PC-9 (cell line): ENCODE measurements at regions not wholly inside any gene's neighbourhood (a gene's known extent, or its start where the extent isn't known, plus 50 kb on each side); places are given as distances from the start of the nearest gene placed in this dataset.

Experiments used
- BruUV-seq: library from RNA; stranded (reverse); fragments of 400-500 nt; replicated peaks from 2 replicates; lab custom pipeline; 2021; lab: Mats Ljungman, UMichigan
- CTCF ChIA-PET: fragments of 300-600 bp; sonication (Branson Sonifier 250); formaldehyde crosslinking; loops from one replicate; lab custom pipeline; 2022; ENCODE audit warnings: antibody characterized with exemption; lab: Charles Lee
- POLR2A ChIA-PET: fragments of 300-600 bp; sonication (Branson Sonifier 250); formaldehyde crosslinking; loops from one replicate; lab custom pipeline; 2022; ENCODE audit warnings: antibody characterized with exemption; ENCODE audit not compliant: unreplicated experiment; lab: Charles Lee
- DNase-seq, 2 experiments: peaks; one replicate each; pipeline versions ENCODE4 v3.0.0 to v3.0.0-alpha.2; 2015 to 2022; ENCODE audit warnings: mixed read lengths in 1 of 2
- H2AFZ ChIP-seq: fragments of 200-600 bp; sonication (generic); 2 replicates; pipeline ENCODE4 v1.8.1; 2017; ENCODE audit warnings: antibody characterized with exemption
- H3F3A ChIP-seq: fragments of 200-600 bp; sonication (generic); 2 replicates; pipeline ENCODE4 v1.8.1; 2017; ENCODE audit warnings: antibody characterized with exemption, mild to moderate bottlenecking, low read depth; ENCODE audit not compliant: insufficient read depth
- H3K27ac ChIP-seq: fragments of 200-600 bp; sonication (generic); 2 replicates; pipeline ENCODE4 v1.6.1; 2016; ENCODE audit warnings: mixed run types
- H3K27me3 ChIP-seq: fragments of 200-600 bp; sonication (generic); 2 replicates; pipeline ENCODE4 v1.6.1; 2016; ENCODE audit warnings: low read depth, mixed run types; ENCODE audit not compliant: insufficient read depth
- H3K36me3 ChIP-seq: fragments of 200-600 bp; sonication (generic); 2 replicates; pipeline ENCODE4 v1.6.1; 2016; ENCODE audit warnings: low read depth, mixed run types
- H3K4me1 ChIP-seq: fragments of 200-600 bp; sonication (generic); replicated peaks from 2 replicates; pipeline ENCODE4 v1.6.1; 2016; ENCODE audit warnings: mixed run types; ENCODE audit not compliant: insufficient read depth
- H3K4me2 ChIP-seq: fragments of 200-600 bp; sonication (generic); 2 replicates; pipeline ENCODE4 v1.6.1; 2017; ENCODE audit warnings: mixed run types
- H3K4me3 ChIP-seq: fragments of 200-600 bp; sonication (generic); 2 replicates; pipeline ENCODE4 v1.6.1; 2016; ENCODE audit warnings: mixed run types
- H3K79me2 ChIP-seq: fragments of 200-600 bp; sonication (generic); 2 replicates; pipeline ENCODE4 v1.6.1; 2017; ENCODE audit warnings: low read depth, mixed run types
- H3K9me2 ChIP-seq: fragments of 200-600 bp; sonication (generic); 2 replicates; pipeline ENCODE4 v1.8.1; 2017; ENCODE audit warnings: mild to moderate bottlenecking; ENCODE audit not compliant: insufficient read depth
- H3K9me3 ChIP-seq: fragments of 200-600 bp; sonication (generic); 2 replicates; pipeline ENCODE4 v1.8.1; 2016; ENCODE audit warnings: low read depth; ENCODE audit not compliant: insufficient read depth
- H4K20me1 ChIP-seq: fragments of 200-600 bp; sonication (generic); 2 replicates; pipeline ENCODE4 v1.8.1; 2017; ENCODE audit not compliant: insufficient read depth
- EZH2 ChIP-seq: fragments of 200-600 bp; sonication (generic); IDR thresholded peaks from 2 replicates; pipeline ENCODE4 v1.8.0; 2017; ENCODE audit warnings: antibody characterized with exemption, low read depth
- intact Hi-C: fragments of 100-400 bp; cut with micrococcal nuclease; formaldehyde crosslinking; loops from one replicate; pipeline ENCODE4 v1.10.0; 2022; ENCODE audit not compliant: unreplicated experiment
- TF ChIP-seq, protein P1 (sequence below): fragments of 200-600 bp; sonication (generic); conservative IDR thresholded peaks from 2 replicates; pipeline ENCODE4 v1.6.1; 2017; ENCODE audit warnings: mixed run types, antibody characterized with exemption, mild to moderate bottlenecking, moderate library complexity

DNA sequence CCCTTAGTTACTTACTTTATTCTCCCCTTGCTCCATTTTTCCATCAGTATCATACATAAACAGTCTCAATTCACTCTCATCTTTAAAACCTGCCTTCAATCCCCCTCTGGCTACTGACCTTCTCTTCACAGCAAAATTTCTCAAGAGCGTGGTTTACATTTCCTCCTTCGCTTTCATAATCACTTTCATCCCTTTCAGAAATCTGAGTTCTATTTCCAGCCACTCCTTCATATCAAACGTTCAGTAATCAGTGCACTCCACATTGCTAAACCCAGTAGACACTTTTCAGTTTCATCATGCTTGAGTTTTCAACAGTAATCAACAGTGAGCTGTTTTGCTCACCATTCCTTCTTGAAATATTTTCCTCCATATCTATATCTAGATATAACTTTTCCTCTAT is 176.7 kb upstream of the HSF2 start:
- DNase-seq: no peak
- POLR2A ChIA-PET: no interaction called here

DNA sequence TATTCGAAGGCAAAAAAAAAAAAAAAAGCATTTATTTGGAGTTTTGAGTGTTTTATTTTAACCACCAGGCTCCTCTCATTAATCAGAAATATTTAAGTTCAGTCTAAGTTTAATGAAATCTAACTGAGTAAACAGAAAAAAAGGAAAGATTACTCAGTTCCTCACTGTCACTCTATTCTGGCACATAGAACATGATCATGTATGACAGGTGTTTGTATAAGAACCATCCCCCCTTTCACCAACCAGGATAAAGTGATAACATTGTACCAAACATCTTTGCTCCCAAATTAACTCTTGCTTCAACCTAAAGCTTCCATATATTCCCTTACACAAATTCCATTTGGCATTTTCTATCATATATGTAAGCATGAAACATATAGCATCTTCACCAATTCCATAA is 176.2 kb upstream of the HSF2 start:
- Histone ChIP-seq H3K4me2 (no peak overlapping the region), H3K36me3 (no peaks in the 10 kb centered on the region), H2AFZ (peak overlapping the region; percentile 6; the same call in 1 of the 2 replicates), H3K9me3 (no peaks in the 10 kb centered on the region; the same call in 1 of the 2 replicates), H4K20me1 (no peaks in the 10 kb centered on the region), H3K79me2 (no peaks in the 10 kb centered on the region), H3K4me3 (no peak overlapping the region), H3K27me3 (no peaks in the 10 kb centered on the region), H3K4me1 (no peaks in the 10 kb centered on the region), H3K27ac (no peak overlapping the region), H3K9me2 (no peaks in the 10 kb centered on the region; the same call in 1 of the 2 replicates), H3F3A (no peaks in the 10 kb centered on the region)
- CTCF ChIA-PET: no interaction called here
- BruUV-seq: no TSS peak
- intact Hi-C loops: no loop called here
- POLR2A ChIA-PET: no interaction called here
- DNase-seq: no peak
- TF ChIP-seq, protein P1, sequence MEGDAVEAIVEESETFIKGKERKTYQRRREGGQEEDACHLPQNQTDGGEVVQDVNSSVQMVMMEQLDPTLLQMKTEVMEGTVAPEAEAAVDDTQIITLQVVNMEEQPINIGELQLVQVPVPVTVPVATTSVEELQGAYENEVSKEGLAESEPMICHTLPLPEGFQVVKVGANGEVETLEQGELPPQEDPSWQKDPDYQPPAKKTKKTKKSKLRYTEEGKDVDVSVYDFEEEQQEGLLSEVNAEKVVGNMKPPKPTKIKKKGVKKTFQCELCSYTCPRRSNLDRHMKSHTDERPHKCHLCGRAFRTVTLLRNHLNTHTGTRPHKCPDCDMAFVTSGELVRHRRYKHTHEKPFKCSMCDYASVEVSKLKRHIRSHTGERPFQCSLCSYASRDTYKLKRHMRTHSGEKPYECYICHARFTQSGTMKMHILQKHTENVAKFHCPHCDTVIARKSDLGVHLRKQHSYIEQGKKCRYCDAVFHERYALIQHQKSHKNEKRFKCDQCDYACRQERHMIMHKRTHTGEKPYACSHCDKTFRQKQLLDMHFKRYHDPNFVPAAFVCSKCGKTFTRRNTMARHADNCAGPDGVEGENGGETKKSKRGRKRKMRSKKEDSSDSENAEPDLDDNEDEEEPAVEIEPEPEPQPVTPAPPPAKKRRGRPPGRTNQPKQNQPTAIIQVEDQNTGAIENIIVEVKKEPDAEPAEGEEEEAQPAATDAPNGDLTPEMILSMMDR: no peak
- no peak for TF ChIP-seq EZH2

More for the DNA sequence above, 176.7 kb upstream of the HSF2 start:
- Histone ChIP-seq H3K4me2 (peak overlapping the region; percentile 13), H3K4me3 (no peak overlapping the region), H3K27me3 (no peaks in the 10 kb centered on the region), H4K20me1 (no peaks in the 10 kb centered on the region), H3K27ac (no peak overlapping the region), H3K4me1 (no peaks in the 10 kb centered on the region), H3K79me2 (no peaks in the 10 kb centered on the region), H3K9me3 (no peaks in the 10 kb centered on the region; the same call in 1 of the 2 replicates), H3F3A (no peaks in the 10 kb centered on the region), H3K36me3 (no peaks in the 10 kb centered on the region), H3K9me2 (no peaks in the 10 kb centered on the region; the same call in 1 of the 2 replicates), H2AFZ (peak overlapping the region; percentile 6; the same call in 1 of the 2 replicates)
- TF ChIP-seq EZH2: no peak
- TF ChIP-seq, protein P1: no peak
- intact Hi-C loops: no loop called here
- BruUV-seq: no TSS peak
- CTCF ChIA-PET: no interaction called here

GRCh38 chr6:122238861-122239260 is 160.6 kb upstream of the HSF2 start:
- no peak for TF ChIP-seq EZH2
- TF ChIP-seq, protein P1: no peak
- Histone ChIP-seq H3K9me3 (no peaks in the 10 kb centered on the region; the same call in 1 of the 2 replicates), H3K4me2 (no peak overlapping the region), H3K4me3 (no peak overlapping the region), H3F3A (no peaks in the 10 kb centered on the region), H3K27ac (no peak overlapping the region), H3K9me2 (no peaks in the 10 kb centered on the region; the same call in 1 of the 2 replicates), H3K27me3 (no peaks in the 10 kb centered on the region), H4K20me1 (no peaks in the 10 kb centered on the region), H3K79me2 (no peaks in the 10 kb centered on the region), H2AFZ (no peak overlapping the region), H3K4me1 (no peaks in the 10 kb centered on the region), H3K36me3 (no peaks in the 10 kb centered on the region)
- CTCF ChIA-PET: no interaction called here
- DNase-seq: no peak
- no TSS peak for BruUV-seq
- POLR2A ChIA-PET: no interaction called here
- intact Hi-C loops: no loop called here
